PFSK-1 (cell line): ENCODE measurements at regions not wholly inside any gene's neighbourhood (a gene's known extent, or its start where the extent isn't known, plus 50 kb on each side); places are given as distances from the start of the nearest gene placed in this dataset.

ENCODE experiments used
- POLR2AphosphoS5 ChIP-seq: IDR thresholded peaks from 2 replicates; pipeline ENCODE4 v1.6.1; 2012; ENCODE audit warnings: low read depth, mild to moderate bottlenecking, control low read depth, low read length, moderate library complexity
- REST ChIP-seq, 2 experiments: IDR thresholded peaks; 2 replicates each; pipeline versions ENCODE4 v1.6.1 to v1.8.0; 2011 to 2012; ENCODE audit warnings: low read depth in 2 of 2, low read length in 2 of 2, control low read depth in 1 of 2, inconsistent platforms in 1 of 2, mild to moderate bottlenecking in 1 of 2, moderate library complexity in 1 of 2; ENCODE audit not compliant: insufficient read depth in 1 of 2
- SIN3A ChIP-seq: IDR thresholded peaks from 2 replicates; pipeline ENCODE4 v1.6.1; 2012; ENCODE audit warnings: mild to moderate bottlenecking, low read length, moderate library complexity, borderline replicate concordance; ENCODE audit not compliant: insufficient read depth

GRCh38 chr5:176711883-176712282, 64.6 kb downstream of the TSPAN17 start:
- no peak for TF ChIP-seq REST (IDR thresholded peaks at IDR 0.05; ENCODE audit: insufficient read depth in 1 of 2, low read depth in 2 of 2, low read length in 2 of 2)
- TF ChIP-seq POLR2AphosphoS5 = no peak
- TF ChIP-seq SIN3A = no peak
